T-cell (primary cell): ENCODE measurements at regions not wholly inside any gene's neighbourhood (a gene's known extent, or its start where the extent isn't known, plus 50 kb on each side); places are given as distances from the start of the nearest gene placed in this dataset.

Experiments used
- ATAC-seq, 4 experiments: fragments of 200-7000 bp in 3 of 4; fragments of 150-1000 bp in 1 of 4; cut with Tn5 transposase; replicated peaks in 1 of 4; 1 replicate in 3 of 4; 2 replicates in 1 of 4; pipeline ENCODE4 v1.10.0; 2021; ENCODE audit warnings: moderate library complexity in 3 of 4, mild to moderate bottlenecking in 2 of 4, moderate number of reproducible peaks in 1 of 4
- CTCF ChIA-PET, 2 donors: fragments of 300-600 bp; sonication (Branson Sonifier 250); formaldehyde crosslinking; loops; one replicate each; lab custom pipeline; 2022; ENCODE audit warnings: antibody characterized with exemption in 2 of 2; lab: Charles Lee
- POLR2A ChIA-PET, 2 donors: fragments of 300-600 bp; sonication (Branson Sonifier 250); formaldehyde crosslinking; loops; one replicate each; lab custom pipeline; 2022; ENCODE audit warnings: antibody characterized with exemption in 2 of 2; lab: Charles Lee
- DNase-seq, 35 experiments: peaks; one replicate each; pipeline versions ENCODE4 v3.0.0 to v3.0.0-alpha.2; 2013 to 2023
- H3K27ac ChIP-seq: one replicate; pipeline ENCODE4 v1.5.1; 2013; ENCODE audit warnings: low read length
- H3K27me3 ChIP-seq, 2 experiments: replicated peaks in 1 of 2; 1 replicate in 1 of 2; 2 replicates in 1 of 2; pipeline versions ENCODE4 v1.6.1 to v1.7.0; 2013; ENCODE audit warnings: low read length in 1 of 2, mixed read lengths in 1 of 2; ENCODE audit not compliant: control insufficient read depth in 2 of 2, insufficient read depth in 2 of 2; ENCODE audit errors: extremely low read depth in 1 of 2
- H3K36me3 ChIP-seq, 2 donors: 1 replicate in 1 of 2; 2 replicates in 1 of 2; pipeline versions ENCODE4 v1.6.1 to v1.7.0; 2013; ENCODE audit warnings: low read length in 1 of 2; ENCODE audit not compliant: control insufficient read depth in 2 of 2, insufficient read depth in 1 of 2; ENCODE audit errors: extremely low read depth in 1 of 2
- H3K4me1 ChIP-seq, 2 experiments: 1 replicate in 1 of 2; 2 replicates in 1 of 2; pipeline versions ENCODE4 v1.6.1 to v1.7.0; 2013; ENCODE audit warnings: low read length in 2 of 2, mixed read lengths in 1 of 2; ENCODE audit not compliant: insufficient read depth in 2 of 2, control insufficient read depth in 1 of 2; ENCODE audit errors: extremely low read depth in 1 of 2
- H3K4me3 ChIP-seq, 2 donors: 1 replicate in 1 of 2; 2 replicates in 1 of 2; pipeline versions ENCODE4 v1.5.1 to v1.7.0; 2013; ENCODE audit warnings: mild to moderate bottlenecking in 2 of 2, low read length in 1 of 2, moderate library complexity in 1 of 2; ENCODE audit not compliant: control insufficient read depth in 1 of 2; ENCODE audit errors: extremely low read depth in 1 of 2
- H3K9me3 ChIP-seq: 2 replicates; pipeline ENCODE4 v1.7.0; 2013
- H3K27ac Mint-ChIP-seq, 2 donors: one replicate each; pipeline ENCODE4 v1.8.0; 2020 to 2021; ENCODE audit warnings: mild to moderate bottlenecking in 2 of 2, mixed read lengths in 2 of 2
- H3K27me3 Mint-ChIP-seq, 2 donors: one replicate each; pipeline ENCODE4 v1.8.0; 2021 to 2022; ENCODE audit warnings: mixed read lengths in 2 of 2
- H3K36me3 Mint-ChIP-seq: one replicate; pipeline ENCODE4 v1.8.0; 2021; ENCODE audit warnings: mixed read lengths
- H3K4me1 Mint-ChIP-seq, 3 donors: one replicate each; pipeline ENCODE4 v1.8.0; 2020 to 2022; ENCODE audit warnings: mixed read lengths in 3 of 3, mild to moderate bottlenecking in 1 of 3
- H3K4me3 Mint-ChIP-seq, 3 donors: one replicate each; pipeline ENCODE4 v1.8.0; 2020 to 2022; ENCODE audit warnings: mild to moderate bottlenecking in 3 of 3, mixed read lengths in 3 of 3, moderate library complexity in 3 of 3
- H3K9me3 Mint-ChIP-seq, 3 donors: one replicate each; pipeline ENCODE4 v1.8.0; 2020 to 2022; ENCODE audit warnings: mixed read lengths in 3 of 3
- WGBS: methylation state at CpG from one replicate; pipeline ENCODE4 v1.1.5; 2013; ENCODE audit warnings: missing lambda C conversion rate; ENCODE audit not compliant: insufficient coverage; 5-methylcytosine and 5-hydroxymethylcytosine counted together

- no peak for DNase-seq
- Mint-ChIP-seq H3K9me3 (peaks cover 0 to 2% (median 0%) of the 10 kb centered on the region in 3 donors), H3K4me3 (no peak overlapping the region), H3K4me1 (no peaks in the 10 kb centered on the region), H3K27ac (no peak overlapping the region), H3K27me3 (peaks cover 3 to 4% of the 10 kb centered on the region in 2 donors), H3K36me3 (no peaks in the 10 kb centered on the region)
- H3K4me1 ChIP-seq: no peaks in the 10 kb centered on the region
- no peak for ATAC-seq
- H3K9me3 ChIP-seq: no peaks in the 10 kb centered on the region
- ChIA-PET POLR2A (no interaction called here), CTCF (no interaction called here)
- H3K27me3 ChIP-seq: peaks cover 0 to 2% of the 10 kb centered on the region in 2 experiments
- no peak overlapping the region for H3K27ac ChIP-seq
- H3K36me3 ChIP-seq: no peaks in the 10 kb centered on the region
- 71% methylated on average over 1 of the region's 6 CpGs for WGBS
- no peak overlapping the region for H3K4me3 ChIP-seq
Measured at GRCh38 chr18:24986666-24987302, 365.2 kb downstream of the ZNF521 start.

GRCh38 chr18:24987303-24988252 is 364.4 kb downstream of the ZNF521 start:
- no peak for ATAC-seq
- POLR2A ChIA-PET: no interaction called here
- WGBS: 83% methylated on average over 2 of the region's 9 CpGs
- Mint-ChIP-seq H3K4me1 (no peaks in the 10 kb centered on the region), H3K36me3 (no peaks in the 10 kb centered on the region), H3K9me3 (peaks cover 0 to 4% (median 0%) of the 10 kb centered on the region in 3 donors), H3K27ac (no peak overlapping the region), H3K27me3 (peaks cover 3 to 4% of the 10 kb centered on the region in 2 donors), H3K4me3 (no peak overlapping the region)
- no peak overlapping the region for H3K4me3 ChIP-seq
- H3K4me1 ChIP-seq: no peaks in the 10 kb centered on the region
- H3K9me3 ChIP-seq: no peaks in the 10 kb centered on the region
- CTCF ChIA-PET: no interaction called here
- H3K36me3 ChIP-seq: no peaks in the 10 kb centered on the region
- no peak for DNase-seq
- H3K27me3 ChIP-seq: peaks cover 0 to 2% of the 10 kb centered on the region in 2 experiments
- H3K27ac ChIP-seq: no peak overlapping the region

- ChIA-PET CTCF (no interaction called here), POLR2A (no interaction called here)
- Histone ChIP-seq H3K4me1 (no peaks in the 10 kb centered on the region), H3K27me3 (peaks cover 0 to 2% of the 10 kb centered on the region in 2 experiments), H3K36me3 (no peaks in the 10 kb centered on the region), H3K27ac (no peak overlapping the region), H3K9me3 (no peaks in the 10 kb centered on the region), H3K4me3 (no peak overlapping the region)
- H3K4me1 Mint-ChIP-seq: no peaks in the 10 kb centered on the region
- DNase-seq (no peak), ATAC-seq (no peak)
- no peak overlapping the region for H3K27ac Mint-ChIP-seq
- peaks cover 3 to 4% of the 10 kb centered on the region in 2 donors for H3K27me3 Mint-ChIP-seq
- H3K9me3 Mint-ChIP-seq: peaks cover 0 to 4% (median 0%) of the 10 kb centered on the region in 3 donors
- no peak overlapping the region for H3K4me3 Mint-ChIP-seq
- WGBS: 82% methylated on average over 3 of the region's 7 CpGs
- H3K36me3 Mint-ChIP-seq: no peaks in the 10 kb centered on the region
Measured at GRCh38 chr18:24988253-24988840, 363.6 kb downstream of the ZNF521 start.

GRCh38 chr18:24989760-24990593 is 362.0 kb downstream of the ZNF521 start:
- CTCF ChIA-PET: no interaction called here
- H3K36me3 Mint-ChIP-seq: no peaks in the 10 kb centered on the region
- no peaks in the 10 kb centered on the region for H3K4me1 Mint-ChIP-seq
- Histone ChIP-seq H3K27me3 (peaks cover 0 to 2% of the 10 kb centered on the region in 2 experiments), H3K4me1 (no peaks in the 10 kb centered on the region), H3K9me3 (no peaks in the 10 kb centered on the region), H3K4me3 (no peak overlapping the region), H3K36me3 (no peaks in the 10 kb centered on the region), H3K27ac (no peak overlapping the region)
- H3K27ac Mint-ChIP-seq: no peak overlapping the region
- no peak overlapping the region for H3K4me3 Mint-ChIP-seq
- ATAC-seq: no peak
- 78% methylated on average over 3 of the region's 7 CpGs for WGBS
- POLR2A ChIA-PET: no interaction called here
- no peak for DNase-seq
- peaks cover under 1 to 3% of the 10 kb centered on the region in 2 donors for H3K27me3 Mint-ChIP-seq
- peaks cover 0 to 7% (median 0%) of the 10 kb centered on the region in 3 donors for H3K9me3 Mint-ChIP-seq

- ChIA-PET CTCF (no interaction called here), POLR2A (no interaction called here)
- no peak for DNase-seq
- Histone ChIP-seq H3K9me3 (no peaks in the 10 kb centered on the region), H3K27me3 (peaks cover 0 to 2% of the 10 kb centered on the region in 2 experiments), H3K4me1 (no peaks in the 10 kb centered on the region), H3K27ac (no peak overlapping the region), H3K4me3 (no peak overlapping the region), H3K36me3 (no peaks in the 10 kb centered on the region)
- H3K36me3 Mint-ChIP-seq: no peaks in the 10 kb centered on the region
- ATAC-seq: no peak
- H3K27ac Mint-ChIP-seq: no peak overlapping the region
- no peaks in the 10 kb centered on the region for H3K4me1 Mint-ChIP-seq
- H3K4me3 Mint-ChIP-seq: no peak overlapping the region
- peaks cover 0 to 3% of the 10 kb centered on the region in 2 donors for H3K27me3 Mint-ChIP-seq
- H3K9me3 Mint-ChIP-seq: peaks cover 0 to 7% (median 0%) of the 10 kb centered on the region in 3 donors
- 92% methylated on average over 4 of the region's 5 CpGs for WGBS
Measured at GRCh38 chr18:24990671-24991134, 361.3 kb downstream of the ZNF521 start.
